AG09309 (cell line): ENCODE measurements at regions not wholly inside any gene's neighbourhood (a gene's known extent, or its start where the extent isn't known, plus 50 kb on each side); places are given as distances from the start of the nearest gene placed in this dataset.

Experiments
- DNase-seq: peaks from one replicate; pipeline ENCODE4 v3.0.0-alpha.2; 2010; ENCODE audit warnings: low read depth
- H3K4me3 ChIP-seq: 2 replicates; pipeline ENCODE4 v1.5.1; 2011; ENCODE audit warnings: mild to moderate bottlenecking, low read depth, low read length, moderate library complexity; ENCODE audit not compliant: control insufficient read depth
- TF ChIP-seq, protein P1 (sequence below): IDR thresholded peaks from 2 replicates; pipeline ENCODE4 v1.5.1; 2011; ENCODE audit warnings: mild to moderate bottlenecking, low read depth, low read length, inconsistent platforms; ENCODE audit not compliant: insufficient read depth, control insufficient read depth; ENCODE audit errors: missing control alignments

DNA sequence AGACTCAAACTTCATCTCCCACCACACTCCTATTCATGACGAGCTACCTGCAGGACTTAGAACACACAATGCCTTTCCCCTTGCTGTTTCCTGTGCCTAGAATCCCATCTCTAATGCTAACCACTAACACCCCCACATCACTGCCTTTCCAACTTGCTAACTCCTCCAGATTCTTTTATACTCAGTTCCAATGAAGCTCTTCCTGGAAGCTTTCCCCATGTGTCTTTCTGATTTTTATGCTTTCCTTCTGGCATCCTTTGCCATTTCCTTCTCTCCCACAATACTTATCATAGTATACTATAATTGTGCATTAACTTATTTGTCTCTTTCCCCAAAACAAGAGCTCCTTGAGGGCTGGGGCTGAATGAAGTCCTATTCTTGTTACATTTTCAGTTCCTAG is 115.3 kb upstream of the PLPPR1 start:
- TF ChIP-seq, protein P1, sequence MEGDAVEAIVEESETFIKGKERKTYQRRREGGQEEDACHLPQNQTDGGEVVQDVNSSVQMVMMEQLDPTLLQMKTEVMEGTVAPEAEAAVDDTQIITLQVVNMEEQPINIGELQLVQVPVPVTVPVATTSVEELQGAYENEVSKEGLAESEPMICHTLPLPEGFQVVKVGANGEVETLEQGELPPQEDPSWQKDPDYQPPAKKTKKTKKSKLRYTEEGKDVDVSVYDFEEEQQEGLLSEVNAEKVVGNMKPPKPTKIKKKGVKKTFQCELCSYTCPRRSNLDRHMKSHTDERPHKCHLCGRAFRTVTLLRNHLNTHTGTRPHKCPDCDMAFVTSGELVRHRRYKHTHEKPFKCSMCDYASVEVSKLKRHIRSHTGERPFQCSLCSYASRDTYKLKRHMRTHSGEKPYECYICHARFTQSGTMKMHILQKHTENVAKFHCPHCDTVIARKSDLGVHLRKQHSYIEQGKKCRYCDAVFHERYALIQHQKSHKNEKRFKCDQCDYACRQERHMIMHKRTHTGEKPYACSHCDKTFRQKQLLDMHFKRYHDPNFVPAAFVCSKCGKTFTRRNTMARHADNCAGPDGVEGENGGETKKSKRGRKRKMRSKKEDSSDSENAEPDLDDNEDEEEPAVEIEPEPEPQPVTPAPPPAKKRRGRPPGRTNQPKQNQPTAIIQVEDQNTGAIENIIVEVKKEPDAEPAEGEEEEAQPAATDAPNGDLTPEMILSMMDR, result no peak
- no peak overlapping the region for H3K4me3 ChIP-seq

DNA sequence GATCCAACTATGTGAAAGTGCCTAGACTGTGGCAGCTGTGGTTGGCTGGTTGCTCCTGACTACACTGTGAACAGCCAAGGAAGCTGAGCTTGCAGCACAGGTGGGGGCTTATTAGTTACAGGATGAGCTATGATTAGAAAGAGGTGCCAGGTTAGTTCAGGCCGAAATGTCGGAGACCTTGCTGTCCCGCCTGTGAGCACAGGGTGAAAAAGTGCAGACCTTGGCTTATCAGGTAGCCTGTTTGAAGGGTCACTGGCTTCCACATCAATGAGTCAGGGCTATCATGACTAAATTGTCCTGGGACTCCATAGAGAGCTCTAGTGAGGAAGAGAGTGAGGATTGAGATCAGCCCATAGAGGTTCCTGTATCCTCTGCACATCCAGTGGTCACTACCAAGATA is 114.3 kb upstream of the PLPPR1 start:
- DNase-seq, result no peak
- TF ChIP-seq, protein P1, result no peak
- H3K4me3 ChIP-seq, result no peak overlapping the region

More for the DNA sequence above, 115.3 kb upstream of the PLPPR1 start:
- no peak for DNase-seq

DNA sequence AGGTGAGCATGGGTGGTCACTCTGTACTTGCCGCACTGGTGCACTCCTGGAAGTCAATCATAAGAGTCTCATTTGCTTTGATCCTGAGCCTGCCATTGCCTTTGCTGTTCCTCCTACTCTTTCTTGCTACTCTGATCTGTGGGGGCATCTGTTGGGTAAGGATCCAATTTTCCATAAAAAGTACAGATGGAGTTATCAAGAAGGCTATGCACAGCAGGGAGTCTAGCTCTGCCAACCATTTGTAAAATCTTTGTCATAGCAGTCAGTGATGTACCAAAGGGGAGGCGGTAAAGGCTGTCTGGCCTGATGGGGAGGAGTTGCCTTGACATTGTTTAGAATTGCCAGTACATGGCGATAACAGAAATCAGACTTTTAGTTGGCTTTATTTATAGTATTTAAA is 109.0 kb upstream of the PLPPR1 start:
- DNase-seq, result no peak
- no peak overlapping the region for H3K4me3 ChIP-seq
- TF ChIP-seq, protein P1, result no peak

DNA sequence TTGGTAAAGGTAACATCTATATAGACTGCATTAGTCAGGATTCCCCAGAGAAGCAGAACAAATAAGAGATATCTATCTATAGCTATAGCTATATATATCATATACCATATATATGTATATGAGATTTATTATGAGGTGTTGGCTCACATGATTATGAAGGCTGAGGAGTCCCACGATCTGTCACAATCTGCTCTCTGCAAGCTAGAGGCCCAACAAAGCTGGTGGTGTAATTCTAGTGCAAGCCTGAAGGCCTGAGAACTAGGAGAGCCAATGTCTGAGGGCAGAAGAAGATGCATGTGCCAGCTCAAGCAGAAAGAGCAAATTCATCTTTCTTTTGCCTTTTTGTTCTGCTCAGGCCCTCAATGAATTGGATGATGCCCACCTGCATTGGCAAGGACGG is 102.2 kb upstream of the PLPPR1 start:
- TF ChIP-seq, protein P1, result no peak
- DNase-seq, result no peak
- no peak overlapping the region for H3K4me3 ChIP-seq

DNA sequence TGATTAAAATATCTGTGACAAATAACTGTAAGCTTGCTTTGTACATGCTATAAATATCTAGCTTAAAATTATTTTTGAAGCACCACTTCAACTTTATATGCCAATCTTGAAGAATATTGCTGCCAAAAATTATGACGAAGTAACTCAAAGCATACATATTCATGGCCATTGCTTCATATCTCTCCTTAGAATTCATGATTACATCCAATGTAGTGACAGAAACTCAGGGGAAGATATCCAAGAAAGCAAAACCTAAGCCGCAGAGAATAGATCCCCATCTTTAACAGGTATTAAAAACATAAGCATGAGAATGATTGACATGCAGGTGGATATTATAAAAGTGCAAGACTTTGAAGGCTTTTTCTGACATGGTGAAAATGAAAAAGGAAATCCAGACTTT is 100.8 kb upstream of the PLPPR1 start:
- DNase-seq, result no peak
- H3K4me3 ChIP-seq, result no peak overlapping the region

DNA sequence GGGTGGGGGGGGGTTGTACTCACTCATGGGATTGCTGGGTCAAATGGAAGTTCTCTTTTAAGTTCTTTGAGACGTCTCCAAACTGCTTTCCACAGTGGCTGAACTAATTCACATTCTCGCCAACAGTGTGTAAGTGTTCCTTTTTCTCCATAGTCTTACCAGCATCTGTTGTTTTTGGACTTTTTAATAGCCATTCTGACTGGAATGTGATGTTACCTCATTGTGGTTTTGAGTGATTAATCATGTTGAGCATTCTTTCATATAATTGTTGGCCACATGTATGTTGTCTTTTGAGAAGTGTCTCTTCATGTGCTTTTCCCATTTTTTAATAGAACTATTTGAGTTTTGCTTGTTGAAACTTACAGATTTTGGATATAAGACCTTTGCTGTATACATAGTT is 94.9 kb upstream of the PLPPR1 start:
- TF ChIP-seq, protein P1, result no peak
- no peak overlapping the region for H3K4me3 ChIP-seq
- DNase-seq, result no peak

More for the DNA sequence above, 100.8 kb upstream of the PLPPR1 start:
- TF ChIP-seq, protein P1, result no peak

DNA sequence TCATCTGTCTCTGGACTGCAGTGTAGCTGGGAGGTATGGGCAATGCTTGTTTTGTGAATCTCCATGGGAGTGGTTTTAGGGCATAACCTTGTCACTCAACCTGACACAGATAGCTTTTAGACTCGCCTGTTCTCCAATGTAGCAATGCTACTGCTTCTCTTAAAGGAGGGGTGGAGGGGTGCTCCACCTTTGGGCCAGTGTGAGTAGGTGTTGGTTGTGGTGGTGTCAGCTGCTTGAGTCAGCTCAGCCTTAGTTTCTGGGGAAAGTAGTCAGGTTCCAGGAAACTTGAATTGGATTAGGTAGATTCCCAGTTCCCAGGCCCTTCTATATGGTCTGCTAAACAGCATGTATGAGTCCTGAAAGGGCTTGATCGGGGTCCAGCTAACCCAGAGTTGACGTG is 91.1 kb upstream of the PLPPR1 start:
- DNase-seq, result no peak
- TF ChIP-seq, protein P1, result no peak
- H3K4me3 ChIP-seq, result no peak overlapping the region
